CD14-positive monocyte (primary cell): ENCODE measurements at regions not wholly inside any gene's neighbourhood (a gene's known extent, or its start where the extent isn't known, plus 50 kb on each side); places are given as distances from the start of the nearest gene placed in this dataset.

ENCODE experiments used
- DNase-seq, 3 donors: peaks; one replicate each; pipeline ENCODE4 v3.0.0-alpha.2; 2011 to 2022
- H2AFZ ChIP-seq: 2 replicates; pipeline ENCODE4 v1.6.0; 2012; ENCODE audit warnings: mild to moderate bottlenecking, low read depth, low read length, inconsistent platforms; ENCODE audit not compliant: insufficient read depth, poor library complexity, severe bottlenecking
- H3K27ac ChIP-seq, 2 donors: 1 replicate in 1 of 2; 2 replicates in 1 of 2; pipeline ENCODE4 v1.5.1; 2012 to 2013; ENCODE audit warnings: low read length in 2 of 2, control low read depth in 1 of 2, inconsistent platforms in 1 of 2, low read depth in 1 of 2, mild to moderate bottlenecking in 1 of 2
- H3K27me3 ChIP-seq, 2 donors: one replicate each; pipeline versions ENCODE4 v1.6.0 to v1.6.1; 2011 to 2013; ENCODE audit warnings: low read length in 2 of 2; ENCODE audit not compliant: control insufficient read depth in 2 of 2, insufficient read depth in 2 of 2
- H3K36me3 ChIP-seq, 2 donors: replicated peaks in 1 of 2; 1 replicate in 1 of 2; 2 replicates in 1 of 2; pipeline versions ENCODE4 v1.5.1 to v1.6.1; 2012 to 2013; ENCODE audit warnings: low read length in 2 of 2, control low read depth in 1 of 2, inconsistent platforms in 1 of 2, mild to moderate bottlenecking in 1 of 2; ENCODE audit not compliant: insufficient read depth in 2 of 2, control insufficient read depth in 1 of 2
- H3K4me1 ChIP-seq, 2 donors: 1 replicate in 1 of 2; 2 replicates in 1 of 2; pipeline versions ENCODE4 v1.5.1 to v1.6.1; 2012 to 2013; ENCODE audit warnings: low read length in 2 of 2, control low read depth in 1 of 2, inconsistent platforms in 1 of 2, mild to moderate bottlenecking in 1 of 2, moderate library complexity in 1 of 2; ENCODE audit not compliant: insufficient read depth in 2 of 2, control insufficient read depth in 1 of 2
- H3K4me2 ChIP-seq: replicated peaks from 2 replicates; pipeline ENCODE3; 2012; ENCODE audit warnings: low read length, moderate library complexity, mild to moderate bottlenecking; ENCODE audit not compliant: poor library complexity, severe bottlenecking; ENCODE audit errors: extremely low read depth
- H3K4me3 ChIP-seq, 3 experiments: fragments of 200-600 bp in 1 of 3; sonication (generic) in 1 of 3; replicated peaks in 1 of 3; 1 replicate in 2 of 3; 2 replicates in 1 of 3; pipeline ENCODE4 v1.5.1; 2011 to 2013; ENCODE audit warnings: low read length in 3 of 3, mild to moderate bottlenecking in 3 of 3, control low read depth in 2 of 3, low read depth in 2 of 3, inconsistent platforms in 1 of 3, moderate library complexity in 1 of 3
- H3K79me2 ChIP-seq: 2 replicates; pipeline ENCODE4 v1.6.0; 2012; ENCODE audit warnings: mild to moderate bottlenecking, control low read depth, inconsistent platforms, low read length, moderate library complexity; ENCODE audit not compliant: insufficient read depth
- H3K9ac ChIP-seq: 2 replicates; pipeline ENCODE4 v1.6.0; 2017; ENCODE audit warnings: low read length, mild to moderate bottlenecking; ENCODE audit not compliant: insufficient read depth, poor library complexity, severe bottlenecking
- H3K9me3 ChIP-seq, 2 donors: replicated peaks in 1 of 2; 1 replicate in 1 of 2; 2 replicates in 1 of 2; pipeline versions ENCODE4 v1.5.1 to v1.6.1; 2012 to 2013; ENCODE audit warnings: low read length in 2 of 2, control low read depth in 1 of 2; ENCODE audit not compliant: control insufficient read depth in 1 of 2, insufficient read depth in 1 of 2
- H4K20me1 ChIP-seq: 2 replicates; pipeline ENCODE4 v1.6.0; 2012; ENCODE audit warnings: mild to moderate bottlenecking, low read length, control low read depth, moderate library complexity; ENCODE audit not compliant: insufficient read depth
- H3K27ac Mint-ChIP-seq, 7 donors: one replicate each; pipeline ENCODE4 v1.8.0; 2020; ENCODE audit warnings: mild to moderate bottlenecking in 7 of 7, mixed read lengths in 7 of 7, moderate library complexity in 6 of 7, inconsistent platforms in 2 of 7
- H3K27me3 Mint-ChIP-seq, 3 donors: one replicate each; pipeline ENCODE4 v1.8.0; 2021 to 2022; ENCODE audit warnings: low read depth in 3 of 3, mild to moderate bottlenecking in 3 of 3, mixed read lengths in 3 of 3, moderate library complexity in 3 of 3, inconsistent platforms in 1 of 3
- H3K36me3 Mint-ChIP-seq, 2 donors: one replicate each; pipeline ENCODE4 v1.8.0; 2020; ENCODE audit warnings: mixed read lengths in 2 of 2, inconsistent platforms in 1 of 2, mild to moderate bottlenecking in 1 of 2
- H3K4me1 Mint-ChIP-seq: one replicate; pipeline ENCODE4 v1.8.0; 2020; ENCODE audit warnings: mild to moderate bottlenecking, mixed read lengths
- H3K4me3 Mint-ChIP-seq, 2 donors: one replicate each; pipeline ENCODE4 v1.8.0; 2020; ENCODE audit warnings: mild to moderate bottlenecking in 2 of 2, mixed read lengths in 2 of 2, moderate library complexity in 1 of 2
- H3K9me3 Mint-ChIP-seq, 7 donors: one replicate each; pipeline ENCODE4 v1.8.0; 2020 to 2022; ENCODE audit warnings: mixed read lengths in 7 of 7, mild to moderate bottlenecking in 6 of 7, moderate library complexity in 6 of 7, inconsistent platforms in 2 of 7
- WGBS: methylation state at CpG from one replicate; pipeline ENCODE4 v1.1.5; 2013; ENCODE audit warnings: missing lambda C conversion rate; ENCODE audit not compliant: insufficient coverage; 5-methylcytosine and 5-hydroxymethylcytosine counted together
- intact Hi-C, 2 donors: fragments of 100-400 bp; cut with micrococcal nuclease; formaldehyde crosslinking; loops; one replicate each; pipeline versions ENCODE4 v1.15.0 to v1.15.1; 2023
- TF ChIP-seq, protein P1 (sequence below): fragments of 200-600 bp; IDR thresholded peaks from one replicate; pipeline ENCODE4 v1.8.0; 2022; ENCODE audit warnings: antibody characterized with exemption, mild to moderate bottlenecking

DNA sequence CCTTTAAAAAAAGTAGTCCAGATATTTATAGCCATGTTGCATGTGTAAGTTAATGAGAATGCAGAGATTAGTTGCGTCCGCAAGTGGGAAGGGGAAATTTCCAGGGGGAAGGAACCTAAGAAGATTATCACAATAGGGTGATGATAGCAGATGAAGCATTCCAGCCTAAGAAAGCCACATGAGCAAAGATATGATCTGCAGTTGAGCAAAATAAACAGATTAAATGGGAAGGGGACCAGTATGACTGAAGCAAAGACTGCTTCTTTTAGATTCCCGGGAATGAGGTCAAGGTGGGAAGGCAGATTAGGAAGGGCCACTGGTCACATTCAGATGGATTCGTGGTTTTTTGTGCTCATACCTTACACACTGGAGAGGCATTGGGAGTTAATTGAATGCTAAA lies 154.6 kb upstream of the CDH2 start:
- Histone ChIP-seq H3K4me1 (no peaks in the 10 kb centered on the region), H3K9me3 (peaks cover 0 to 3% of the 10 kb centered on the region in 2 donors), H3K36me3 (no peaks in the 10 kb centered on the region), H3K4me3 (no peak overlapping the region), H3K4me2 (no peak overlapping the region), H3K27ac (no peak overlapping the region), H3K9ac (no peak overlapping the region), H3K27me3 (no peaks in the 10 kb centered on the region), H4K20me1 (no peaks in the 10 kb centered on the region), H3K79me2 (no peaks in the 10 kb centered on the region), H2AFZ (no peak overlapping the region)
- peaks cover 5% of the 10 kb centered on the region for H3K4me1 Mint-ChIP-seq
- intact Hi-C loops = no loop called here
- H3K9me3 Mint-ChIP-seq = peaks cover 0 to 2% (median 0%) of the 10 kb centered on the region in 7 donors
- no peak for DNase-seq
- H3K27me3 Mint-ChIP-seq = no peaks in the 10 kb centered on the region
- no peaks in the 10 kb centered on the region for H3K36me3 Mint-ChIP-seq
- WGBS = 70% methylated on average over 2 of the region's 4 CpGs
- TF ChIP-seq, protein P1, sequence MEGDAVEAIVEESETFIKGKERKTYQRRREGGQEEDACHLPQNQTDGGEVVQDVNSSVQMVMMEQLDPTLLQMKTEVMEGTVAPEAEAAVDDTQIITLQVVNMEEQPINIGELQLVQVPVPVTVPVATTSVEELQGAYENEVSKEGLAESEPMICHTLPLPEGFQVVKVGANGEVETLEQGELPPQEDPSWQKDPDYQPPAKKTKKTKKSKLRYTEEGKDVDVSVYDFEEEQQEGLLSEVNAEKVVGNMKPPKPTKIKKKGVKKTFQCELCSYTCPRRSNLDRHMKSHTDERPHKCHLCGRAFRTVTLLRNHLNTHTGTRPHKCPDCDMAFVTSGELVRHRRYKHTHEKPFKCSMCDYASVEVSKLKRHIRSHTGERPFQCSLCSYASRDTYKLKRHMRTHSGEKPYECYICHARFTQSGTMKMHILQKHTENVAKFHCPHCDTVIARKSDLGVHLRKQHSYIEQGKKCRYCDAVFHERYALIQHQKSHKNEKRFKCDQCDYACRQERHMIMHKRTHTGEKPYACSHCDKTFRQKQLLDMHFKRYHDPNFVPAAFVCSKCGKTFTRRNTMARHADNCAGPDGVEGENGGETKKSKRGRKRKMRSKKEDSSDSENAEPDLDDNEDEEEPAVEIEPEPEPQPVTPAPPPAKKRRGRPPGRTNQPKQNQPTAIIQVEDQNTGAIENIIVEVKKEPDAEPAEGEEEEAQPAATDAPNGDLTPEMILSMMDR = no peak
- no peak overlapping the region for H3K4me3 Mint-ChIP-seq
- H3K27ac Mint-ChIP-seq = no peak overlapping the region

DNA sequence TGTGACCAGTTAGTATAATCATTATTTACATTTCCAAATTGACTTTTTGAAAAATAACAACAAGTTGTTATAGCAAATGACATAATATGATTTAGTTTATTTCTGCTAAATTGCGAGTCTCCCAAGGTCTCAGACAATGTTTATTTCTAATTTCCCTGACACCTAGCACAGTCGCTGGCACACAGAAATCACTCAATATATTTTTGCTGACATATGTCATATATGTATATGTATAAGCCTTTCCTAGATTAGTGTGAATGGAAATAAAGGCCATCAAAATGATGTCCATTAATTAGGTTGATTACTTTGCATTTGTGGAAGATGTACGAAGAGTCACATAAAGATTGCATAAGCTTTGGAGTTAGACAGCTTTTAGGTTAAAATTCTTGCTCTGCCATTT lies 136.7 kb upstream of the CDH2 start:
- Mint-ChIP-seq H3K27ac (no peak overlapping the region), H3K9me3 (peaks cover 0 to 3% (median 0%) of the 10 kb centered on the region in 7 donors), H3K4me1 (no peaks in the 10 kb centered on the region), H3K27me3 (peaks cover 0 to 4% (median 1%) of the 10 kb centered on the region in 3 donors), H3K4me3 (no peak overlapping the region), H3K36me3 (no peaks in the 10 kb centered on the region)
- DNase-seq = no peak
- H3K27ac ChIP-seq = no peak overlapping the region
- intact Hi-C loops = no loop called here
- H3K9ac ChIP-seq = no peak overlapping the region
- H3K9me3 ChIP-seq = no peaks in the 10 kb centered on the region
- no peak overlapping the region for H3K4me3 ChIP-seq
- H3K27me3 ChIP-seq = no peaks in the 10 kb centered on the region
- H2AFZ ChIP-seq = no peak overlapping the region
- H3K79me2 ChIP-seq = no peaks in the 10 kb centered on the region
- WGBS = 60% methylated on average over 1 of the region's 3 CpGs
- H4K20me1 ChIP-seq = no peaks in the 10 kb centered on the region
- H3K4me1 ChIP-seq = no peaks in the 10 kb centered on the region
- TF ChIP-seq, protein P1 = no peak
- no peaks in the 10 kb centered on the region for H3K36me3 ChIP-seq
- H3K4me2 ChIP-seq = no peak overlapping the region
